HUES6 (cell line): ENCODE measurements at regions not wholly inside any gene's neighbourhood (a gene's known extent, or its start where the extent isn't known, plus 50 kb on each side); places are given as distances from the start of the nearest gene placed in this dataset.

ENCODE experiments used
- H3K27ac ChIP-seq: 2 replicates; pipeline ENCODE4 v1.7.0; 2013; ENCODE audit warnings: low read depth, mild to moderate bottlenecking, low read length, inconsistent platforms
- H3K27me3 ChIP-seq: 2 replicates; pipeline ENCODE4 v1.6.1; 2013; ENCODE audit warnings: low read length; ENCODE audit not compliant: control insufficient read depth, insufficient read depth
- H3K36me3 ChIP-seq: 2 replicates; pipeline ENCODE4 v1.6.1; 2013; ENCODE audit warnings: low read length; ENCODE audit not compliant: control insufficient read depth, insufficient read depth
- H3K4me1 ChIP-seq: 2 replicates; pipeline ENCODE4 v1.6.1; 2013; ENCODE audit warnings: low read length; ENCODE audit not compliant: control insufficient read depth, insufficient read depth
- H3K4me3 ChIP-seq: 2 replicates; pipeline ENCODE4 v1.5.1; 2013; ENCODE audit warnings: low read depth, low read length
- H3K9ac ChIP-seq: one replicate; pipeline ENCODE4 v1.6.1; 2013; ENCODE audit warnings: mild to moderate bottlenecking, low read length
- H3K9me3 ChIP-seq: 2 replicates; pipeline ENCODE4 v1.6.1; 2013; ENCODE audit warnings: low read depth, low read length; ENCODE audit not compliant: control insufficient read depth, insufficient read depth

DNA sequence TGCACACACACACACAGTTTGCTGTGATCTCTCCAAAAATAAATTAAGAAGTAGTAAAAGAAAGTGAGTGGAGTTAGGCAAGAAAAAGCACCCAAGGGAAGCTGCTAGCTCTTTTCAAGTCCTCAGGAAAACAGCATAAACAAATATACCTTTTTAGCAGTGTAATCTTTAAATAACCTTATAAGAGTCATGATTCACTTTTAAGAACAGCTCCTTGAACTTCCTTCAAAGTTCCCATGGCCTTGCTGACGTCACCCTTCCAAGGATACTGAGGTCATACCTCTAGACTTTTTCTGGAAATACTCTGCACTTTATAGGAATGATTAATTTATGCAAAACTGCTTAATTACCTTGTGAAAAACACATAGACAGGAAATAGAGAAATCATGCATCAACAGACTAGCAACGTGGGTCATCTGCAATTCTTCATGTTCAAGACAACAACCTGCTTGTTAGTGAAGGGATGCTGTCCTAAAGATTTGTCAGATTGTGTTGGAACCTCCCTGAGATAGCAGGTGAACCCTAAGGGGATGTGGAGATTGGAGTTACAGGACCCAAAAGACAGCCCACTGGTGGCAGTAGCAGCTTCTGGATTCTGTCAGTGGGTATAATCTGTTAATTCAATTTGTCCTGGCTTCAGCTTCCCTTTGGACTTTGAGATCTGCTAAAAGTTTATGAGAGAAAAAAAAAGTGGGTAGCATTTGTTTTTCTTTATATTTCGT is 229.0 kb downstream of the ELAVL2 start:
- Histone ChIP-seq H3K4me1 (no peaks in the 10 kb centered on the region), H3K9ac (no peak overlapping the region), H3K9me3 (no peaks in the 10 kb centered on the region), H3K4me3 (no peak overlapping the region), H3K27me3 (no peaks in the 10 kb centered on the region), H3K36me3 (no peaks in the 10 kb centered on the region), H3K27ac (no peak overlapping the region)

DNA sequence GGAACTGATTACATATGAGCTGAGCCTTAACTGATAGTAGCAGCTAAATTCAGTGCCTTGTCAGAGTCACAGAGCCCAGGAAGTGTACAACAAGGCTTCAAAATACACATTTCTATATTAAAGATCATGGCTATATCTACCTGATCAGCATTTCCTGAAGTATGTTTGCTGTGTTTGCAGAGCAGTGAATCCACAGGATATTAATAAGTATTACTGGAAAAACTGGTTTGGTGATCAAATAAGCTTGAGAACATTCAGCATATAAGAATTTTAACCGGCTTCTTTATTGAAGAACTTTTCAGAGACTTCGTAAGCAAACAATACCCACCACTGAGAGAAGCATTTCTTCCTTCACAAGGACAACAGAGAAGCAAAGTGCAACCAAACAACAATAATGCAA is 227.0 kb downstream of the ELAVL2 start:
- no peak overlapping the region for H3K27ac ChIP-seq
- H3K36me3 ChIP-seq: no peaks in the 10 kb centered on the region; the same call in 1 of the 2 replicates
- H3K9me3 ChIP-seq: no peaks in the 10 kb centered on the region
- H3K9ac ChIP-seq: no peak overlapping the region
- no peak overlapping the region for H3K4me3 ChIP-seq
- no peaks in the 10 kb centered on the region for H3K27me3 ChIP-seq
- no peaks in the 10 kb centered on the region for H3K4me1 ChIP-seq

DNA sequence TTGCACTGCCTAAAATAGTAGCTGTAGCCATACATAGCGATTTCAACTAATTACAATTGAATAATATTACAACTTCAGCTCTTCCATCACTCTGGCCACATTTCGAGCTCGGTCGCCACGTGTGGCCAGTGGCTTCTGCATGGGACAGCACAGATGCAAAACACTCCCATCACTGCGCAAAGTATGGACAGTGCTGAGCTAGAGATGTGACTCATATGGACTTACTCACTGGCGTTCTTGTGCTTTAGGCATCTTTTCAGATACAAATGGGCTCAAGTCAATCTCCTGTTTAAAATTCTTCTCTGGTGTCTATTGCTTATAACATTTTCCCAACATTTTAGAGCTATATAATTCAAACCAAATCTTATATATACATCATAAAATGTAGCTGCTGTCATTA is 222.7 kb downstream of the ELAVL2 start:
- Histone ChIP-seq H3K4me3 (no peak overlapping the region), H3K9ac (no peak overlapping the region), H3K36me3 (no peaks in the 10 kb centered on the region; the same call in 1 of the 2 replicates), H3K27ac (no peak overlapping the region), H3K9me3 (no peaks in the 10 kb centered on the region), H3K27me3 (no peaks in the 10 kb centered on the region), H3K4me1 (no peaks in the 10 kb centered on the region)

DNA sequence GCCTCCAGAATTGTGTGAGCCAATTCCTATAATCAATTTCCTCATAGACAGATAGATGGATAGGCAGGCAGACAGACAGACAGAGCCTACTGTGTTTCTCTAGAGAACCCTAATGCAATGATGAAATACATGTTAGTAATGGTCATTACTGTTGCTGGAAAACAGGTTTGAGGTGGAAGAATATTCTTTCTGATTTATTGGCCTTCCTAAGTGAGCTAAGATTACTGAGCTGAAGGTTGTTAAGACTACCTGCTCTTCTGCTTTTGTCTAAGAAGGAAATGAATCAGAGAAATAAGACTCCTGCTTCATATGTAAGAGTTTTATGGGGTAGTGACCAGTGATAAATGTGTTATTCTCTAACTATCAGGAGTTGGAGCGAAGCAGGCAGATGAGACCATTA is 219.9 kb downstream of the ELAVL2 start:
- no peaks in the 10 kb centered on the region for H3K9me3 ChIP-seq
- no peaks in the 10 kb centered on the region for H3K27me3 ChIP-seq
- no peak overlapping the region for H3K27ac ChIP-seq
- H3K9ac ChIP-seq: no peak overlapping the region
- no peaks in the 10 kb centered on the region for H3K4me1 ChIP-seq
- no peak overlapping the region for H3K4me3 ChIP-seq
- no peaks in the 10 kb centered on the region; the same call in 1 of the 2 replicates for H3K36me3 ChIP-seq

DNA sequence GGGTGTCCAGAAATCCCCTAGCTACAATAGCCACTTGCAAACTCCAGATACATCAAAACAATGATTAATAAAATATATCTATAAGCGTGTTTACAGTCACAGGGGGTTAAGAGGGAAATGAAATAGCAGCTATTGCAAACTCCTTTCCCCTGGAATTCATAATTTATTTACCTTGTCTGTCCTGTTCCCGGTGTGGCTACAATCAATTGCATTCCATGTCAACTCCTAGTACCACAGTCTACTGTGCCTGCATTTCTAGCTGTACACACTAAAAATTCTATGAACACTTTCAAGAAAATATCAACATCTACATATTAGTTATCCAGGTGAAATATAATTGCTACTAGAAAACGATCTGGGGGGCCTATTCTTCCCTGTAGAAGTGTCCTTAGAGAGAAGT is 217.6 kb downstream of the ELAVL2 start:
- Histone ChIP-seq H3K9me3 (no peaks in the 10 kb centered on the region), H3K27ac (no peak overlapping the region), H3K4me3 (no peak overlapping the region), H3K4me1 (no peaks in the 10 kb centered on the region), H3K9ac (no peak overlapping the region), H3K36me3 (no peaks in the 10 kb centered on the region; the same call in 1 of the 2 replicates), H3K27me3 (no peaks in the 10 kb centered on the region)

DNA sequence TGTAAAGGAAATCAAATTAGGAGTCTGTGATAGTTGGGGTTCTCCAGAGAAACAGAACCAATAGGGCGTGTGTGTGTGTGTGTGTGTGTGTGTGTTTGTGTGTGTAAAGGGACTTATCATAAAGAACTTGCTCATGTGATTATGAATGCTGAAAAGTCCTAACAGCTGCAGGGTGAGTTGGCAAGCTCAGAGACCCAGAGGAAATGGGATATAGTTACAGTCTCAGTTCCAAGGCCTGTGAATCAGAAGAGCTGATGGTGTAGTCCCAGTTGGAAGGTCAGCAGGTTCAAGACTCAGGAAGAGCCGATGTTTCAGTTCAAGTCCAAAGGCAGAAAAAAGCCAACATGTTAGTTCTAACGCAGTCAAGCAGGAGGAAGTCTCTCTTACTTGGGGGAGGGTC is 214.2 kb downstream of the ELAVL2 start:
- no peaks in the 10 kb centered on the region for H3K27me3 ChIP-seq
- no peaks in the 10 kb centered on the region for H3K4me1 ChIP-seq
- no peaks in the 10 kb centered on the region; the same call in 1 of the 2 replicates for H3K36me3 ChIP-seq
- H3K9me3 ChIP-seq: no peaks in the 10 kb centered on the region
- H3K27ac ChIP-seq: no peak overlapping the region
- H3K9ac ChIP-seq: no peak overlapping the region
- H3K4me3 ChIP-seq: no peak overlapping the region

DNA sequence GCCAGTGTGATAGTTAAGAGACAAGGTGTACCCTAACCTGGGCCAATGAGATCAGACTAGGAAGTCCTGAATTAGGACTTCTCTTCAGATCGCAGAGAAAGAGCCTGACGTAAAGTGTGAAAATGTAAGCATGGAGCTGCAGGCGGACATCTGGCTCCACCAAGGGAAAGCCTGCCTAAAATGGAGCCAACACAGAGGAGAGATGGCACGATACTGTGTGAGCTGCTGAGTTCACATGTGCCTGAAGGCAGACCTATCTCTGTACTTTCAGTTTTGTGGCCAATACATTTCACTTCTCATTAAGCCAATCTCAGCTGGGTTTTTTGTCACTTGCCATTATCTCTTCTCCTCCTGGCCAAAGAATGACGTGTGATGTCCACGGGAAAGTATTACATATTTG is 210.5 kb downstream of the ELAVL2 start:
- no peaks in the 10 kb centered on the region; the same call in 1 of the 2 replicates for H3K36me3 ChIP-seq
- no peak overlapping the region for H3K9ac ChIP-seq
- no peak overlapping the region for H3K4me3 ChIP-seq
- H3K9me3 ChIP-seq: no peaks in the 10 kb centered on the region
- no peaks in the 10 kb centered on the region for H3K27me3 ChIP-seq
- H3K4me1 ChIP-seq: no peaks in the 10 kb centered on the region
- no peak overlapping the region for H3K27ac ChIP-seq

DNA sequence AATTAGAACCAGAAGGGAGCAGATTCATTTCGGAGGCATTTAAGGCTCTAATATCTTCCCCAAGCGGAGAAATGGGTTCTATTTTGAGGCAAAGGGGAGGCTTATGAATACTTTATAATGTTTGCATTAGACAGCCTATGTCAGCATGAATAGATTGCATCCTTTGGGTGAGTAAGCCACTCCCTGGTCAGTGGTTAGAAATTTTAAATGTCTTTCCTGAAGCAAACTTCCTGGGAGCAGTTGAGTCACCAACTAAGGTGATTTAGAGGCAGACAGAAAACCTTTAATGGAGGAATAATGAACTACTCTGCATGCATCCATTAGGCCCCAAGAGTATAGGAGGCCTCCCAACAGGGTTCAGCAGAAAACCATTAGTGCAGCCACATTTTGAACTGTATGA is 204.9 kb downstream of the ELAVL2 start:
- Histone ChIP-seq H3K36me3 (no peaks in the 10 kb centered on the region; the same call in 1 of the 2 replicates), H3K4me1 (peaks cover 15% of the 10 kb centered on the region), H3K27me3 (no peaks in the 10 kb centered on the region), H3K9me3 (no peaks in the 10 kb centered on the region), H3K4me3 (no peak overlapping the region), H3K9ac (no peak overlapping the region), H3K27ac (no peak overlapping the region)

DNA sequence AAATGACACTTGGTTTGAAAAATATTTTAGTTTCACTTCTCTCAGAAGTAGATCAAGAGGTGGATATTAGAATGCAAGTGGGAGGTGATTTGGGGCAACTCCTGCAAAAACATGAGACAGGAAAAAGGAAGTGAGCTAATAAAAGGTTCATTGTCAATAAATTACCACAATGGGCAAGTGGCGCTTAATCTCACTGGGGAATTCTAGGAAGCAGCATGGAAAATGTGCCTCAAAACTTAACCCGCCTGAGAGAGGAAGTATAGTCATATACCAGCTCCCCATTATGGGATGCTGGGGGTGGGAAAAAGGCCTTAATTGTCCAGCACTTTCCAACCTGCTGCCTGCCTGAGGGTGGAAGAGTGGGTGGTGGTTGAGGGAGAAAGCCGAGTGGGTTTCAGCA is 204.1 kb downstream of the ELAVL2 start:
- H3K9ac ChIP-seq: no peak overlapping the region
- peaks cover 15% of the 10 kb centered on the region for H3K4me1 ChIP-seq
- no peaks in the 10 kb centered on the region; the same call in 1 of the 2 replicates for H3K36me3 ChIP-seq
- no peaks in the 10 kb centered on the region for H3K27me3 ChIP-seq
- no peak overlapping the region for H3K4me3 ChIP-seq
- no peak overlapping the region for H3K27ac ChIP-seq
- no peaks in the 10 kb centered on the region for H3K9me3 ChIP-seq

DNA sequence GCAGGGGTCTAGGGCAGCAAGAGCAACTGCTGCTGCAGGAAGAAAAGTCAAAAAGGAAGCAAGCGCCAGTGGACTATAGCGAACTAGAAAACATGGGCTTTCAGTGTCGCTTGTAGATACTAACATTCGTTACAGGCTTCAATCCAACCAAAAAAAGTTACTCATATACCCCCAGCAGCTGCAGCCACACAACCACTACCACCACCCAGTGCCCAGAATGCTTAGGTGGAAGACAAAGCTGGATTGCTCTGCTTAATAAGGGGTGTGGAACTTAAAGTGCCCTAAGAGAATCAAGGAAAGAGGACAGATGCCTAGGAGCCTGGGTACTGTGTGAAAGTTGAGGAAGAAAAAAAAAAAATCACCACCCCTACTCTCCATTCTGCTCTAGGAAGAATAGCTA is 203.6 kb downstream of the ELAVL2 start:
- no peaks in the 10 kb centered on the region; the same call in 1 of the 2 replicates for H3K36me3 ChIP-seq
- H3K9me3 ChIP-seq: no peaks in the 10 kb centered on the region
- H3K27ac ChIP-seq: no peak overlapping the region
- H3K9ac ChIP-seq: no peak overlapping the region
- H3K4me3 ChIP-seq: no peak overlapping the region
- no peaks in the 10 kb centered on the region for H3K27me3 ChIP-seq
- peaks cover 15% of the 10 kb centered on the region for H3K4me1 ChIP-seq

DNA sequence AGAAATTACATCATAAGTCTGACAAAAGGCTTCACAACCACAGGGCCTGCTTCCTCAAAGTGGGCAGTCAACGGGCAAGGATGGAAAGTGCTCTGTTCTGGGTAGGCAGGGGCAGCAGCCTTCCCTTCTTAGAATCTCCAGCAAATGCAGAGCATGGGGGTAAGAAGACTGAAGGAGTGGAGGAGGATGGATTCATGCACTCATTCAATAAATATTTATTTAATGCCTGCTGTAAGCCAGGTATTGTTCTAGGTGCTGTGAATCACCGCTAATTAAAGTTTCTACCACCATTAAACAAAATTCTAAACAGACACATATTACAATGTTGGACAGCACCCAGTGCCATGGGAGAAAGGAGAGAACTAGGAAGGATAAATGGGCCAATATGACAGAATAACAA is 195.6 kb downstream of the ELAVL2 start:
- Histone ChIP-seq H3K27me3 (no peaks in the 10 kb centered on the region), H3K4me3 (no peak overlapping the region), H3K36me3 (no peaks in the 10 kb centered on the region; the same call in 1 of the 2 replicates), H3K27ac (no peak overlapping the region), H3K9ac (no peak overlapping the region), H3K9me3 (no peaks in the 10 kb centered on the region), H3K4me1 (no peaks in the 10 kb centered on the region)
